Mucosa of descending colon (tissue), 3 donors: ENCODE measurements at regions not wholly inside any gene's neighbourhood (a gene's known extent, or its start where the extent isn't known, plus 50 kb on each side); places are given as distances from the start of the nearest gene placed in this dataset.

Experiments used
- ATAC-seq: fragments of 200-7000 bp; cut with Tn5 transposase; one replicate; pipeline ENCODE4 v1.9.1; 2020; ENCODE audit warnings: mild to moderate bottlenecking, moderate library complexity
- DNase-seq, 3 donors: peaks; one replicate each; pipeline ENCODE4 v3.0.0-alpha.2; 2020
- H3K36me3 ChIP-seq: fragments of 200-600 bp; one replicate; pipeline ENCODE4 v1.8.0; 2021; ENCODE audit warnings: low read depth, mild to moderate bottlenecking
- H3K4me1 ChIP-seq: fragments of 200-600 bp; one replicate; pipeline ENCODE4 v1.8.0; 2021; ENCODE audit warnings: low read depth, mild to moderate bottlenecking
- H3K4me3 ChIP-seq: fragments of 200-600 bp; one replicate; pipeline ENCODE4 v1.8.0; 2021; ENCODE audit warnings: mild to moderate bottlenecking
- H3K9me3 ChIP-seq: fragments of 200-600 bp; one replicate; pipeline ENCODE4 v1.8.0; 2021; ENCODE audit warnings: mild to moderate bottlenecking
- intact Hi-C, 2 donors: fragments of 100-400 bp; cut with DNase I in 1 of 2; cut with micrococcal nuclease in 1 of 2; formaldehyde crosslinking; loops; one replicate each; pipeline versions ENCODE4 v1.11.0 to v1.11.1; 2022; cut with DNase I, micrococcal nuclease
- TF ChIP-seq, protein P1 (sequence below): fragments of 200-600 bp; IDR thresholded peaks from one replicate; pipeline ENCODE4 v1.8.0; 2022; ENCODE audit warnings: antibody characterized with exemption, mild to moderate bottlenecking
- donor health status: DM: no; HTN: no; CAD: no; lungs with moderate emphysema.
- donor health status: DM: no; HTN: no; CAD: no.
- donor health status: DM: no; HTN: yes; CAD: no.

- TF ChIP-seq, protein P1, sequence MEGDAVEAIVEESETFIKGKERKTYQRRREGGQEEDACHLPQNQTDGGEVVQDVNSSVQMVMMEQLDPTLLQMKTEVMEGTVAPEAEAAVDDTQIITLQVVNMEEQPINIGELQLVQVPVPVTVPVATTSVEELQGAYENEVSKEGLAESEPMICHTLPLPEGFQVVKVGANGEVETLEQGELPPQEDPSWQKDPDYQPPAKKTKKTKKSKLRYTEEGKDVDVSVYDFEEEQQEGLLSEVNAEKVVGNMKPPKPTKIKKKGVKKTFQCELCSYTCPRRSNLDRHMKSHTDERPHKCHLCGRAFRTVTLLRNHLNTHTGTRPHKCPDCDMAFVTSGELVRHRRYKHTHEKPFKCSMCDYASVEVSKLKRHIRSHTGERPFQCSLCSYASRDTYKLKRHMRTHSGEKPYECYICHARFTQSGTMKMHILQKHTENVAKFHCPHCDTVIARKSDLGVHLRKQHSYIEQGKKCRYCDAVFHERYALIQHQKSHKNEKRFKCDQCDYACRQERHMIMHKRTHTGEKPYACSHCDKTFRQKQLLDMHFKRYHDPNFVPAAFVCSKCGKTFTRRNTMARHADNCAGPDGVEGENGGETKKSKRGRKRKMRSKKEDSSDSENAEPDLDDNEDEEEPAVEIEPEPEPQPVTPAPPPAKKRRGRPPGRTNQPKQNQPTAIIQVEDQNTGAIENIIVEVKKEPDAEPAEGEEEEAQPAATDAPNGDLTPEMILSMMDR = no peak
- Histone ChIP-seq H3K4me3 (no peak overlapping the region), H3K36me3 (no peaks in the 10 kb centered on the region), H3K9me3 (peaks cover 3% of the 10 kb centered on the region), H3K4me1 (no peaks in the 10 kb centered on the region)
- intact Hi-C loops = no loop called here
- DNase-seq (no peak), ATAC-seq (no peak)
Observed at GRCh38 chr4:38359113-38359512, 304.9 kb upstream of the KLF3 start.

GRCh38 chr4:38360201-38360600 is 303.8 kb upstream of the KLF3 start:
- Histone ChIP-seq H3K36me3 (no peaks in the 10 kb centered on the region), H3K4me3 (no peak overlapping the region), H3K4me1 (no peaks in the 10 kb centered on the region), H3K9me3 (no peaks in the 10 kb centered on the region)
- DNase-seq (no peak), ATAC-seq (no peak)
- intact Hi-C loops = no loop called here
- TF ChIP-seq, protein P1 = no peak

DNA sequence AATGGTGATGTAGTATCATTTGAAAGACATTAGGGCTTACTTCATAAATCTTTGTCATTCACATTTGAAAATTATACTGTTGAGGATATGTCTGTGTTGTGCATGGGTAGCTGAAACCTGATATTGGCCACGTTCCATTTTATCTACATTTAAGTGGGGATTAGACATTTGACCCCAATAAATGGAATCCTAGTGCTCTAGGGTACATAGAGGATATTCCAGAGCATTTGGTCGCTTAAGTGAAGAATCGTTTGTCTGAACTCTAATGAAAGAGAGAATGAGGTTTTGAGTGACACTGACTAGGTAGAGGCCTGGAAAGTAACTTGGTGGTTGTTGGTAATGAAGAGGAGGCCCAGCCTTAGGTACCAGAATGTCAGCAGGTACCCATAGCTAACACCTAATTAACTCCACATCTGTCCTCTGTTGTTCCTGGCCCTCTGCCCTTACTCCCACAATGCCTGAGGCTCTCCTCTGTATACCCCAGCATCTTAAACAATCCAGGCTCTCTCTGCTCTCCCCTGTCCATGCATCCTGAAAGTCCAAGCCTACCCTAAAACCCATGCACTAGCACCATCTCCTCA is 299.5 kb upstream of the KLF3 start:
- Histone ChIP-seq H3K4me3 (no peak overlapping the region), H3K36me3 (no peaks in the 10 kb centered on the region), H3K4me1 (peaks cover 8% of the 10 kb centered on the region), H3K9me3 (no peaks in the 10 kb centered on the region)
- peak; percentile 19 for ATAC-seq
- no peak for DNase-seq
- TF ChIP-seq, protein P1 = no peak
- intact Hi-C loops = no loop called here

GRCh38 chr4:38365261-38365660 is 298.7 kb upstream of the KLF3 start:
- intact Hi-C loops = no loop called here
- Histone ChIP-seq H3K4me1 (peaks cover 8% of the 10 kb centered on the region), H3K9me3 (no peaks in the 10 kb centered on the region), H3K4me3 (no peak overlapping the region), H3K36me3 (no peaks in the 10 kb centered on the region)
- peak; percentile 74 for ATAC-seq
- DNase-seq = no peak
- TF ChIP-seq, protein P1 = no peak

DNA sequence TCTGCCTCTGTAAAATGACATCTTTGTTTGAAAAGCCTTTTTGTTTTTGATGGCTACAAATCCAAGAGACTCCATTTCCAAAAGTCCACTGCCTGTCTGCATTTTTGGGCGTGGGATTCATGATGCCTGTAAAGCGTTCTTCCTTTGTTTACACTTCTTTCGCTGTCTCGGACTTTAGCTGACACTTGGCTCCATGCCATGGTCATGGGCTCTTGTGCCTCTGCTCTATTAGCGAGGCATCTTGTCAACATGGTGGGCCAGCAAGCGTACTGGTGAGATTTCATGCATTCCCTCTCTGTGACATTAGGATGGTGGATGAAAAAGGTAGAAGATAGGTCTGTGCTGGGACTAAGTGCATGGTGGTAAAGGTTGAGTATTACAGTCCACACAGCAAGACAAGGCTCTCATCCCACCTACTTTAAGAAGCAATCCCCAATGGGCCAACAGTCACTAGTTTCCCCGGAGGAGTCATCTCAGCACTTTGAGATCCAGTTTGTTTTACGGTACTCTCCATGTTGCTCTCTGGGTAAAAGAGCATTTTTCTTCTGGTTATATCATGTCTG is 298.2 kb upstream of the KLF3 start:
- ATAC-seq (peak; percentile 41), DNase-seq (peak in 1 of 3 donors; percentile 30)
- Histone ChIP-seq H3K9me3 (no peaks in the 10 kb centered on the region), H3K4me1 (peaks cover 8% of the 10 kb centered on the region), H3K36me3 (no peaks in the 10 kb centered on the region), H3K4me3 (no peak overlapping the region)
- intact Hi-C loops = no loop called here
- TF ChIP-seq, protein P1 = no peak

- TF ChIP-seq, protein P1 = no peak
- DNase-seq (no peak), ATAC-seq (peak; percentile 60)
- Histone ChIP-seq H3K36me3 (no peaks in the 10 kb centered on the region), H3K4me3 (no peak overlapping the region), H3K9me3 (no peaks in the 10 kb centered on the region), H3K4me1 (peaks cover 8% of the 10 kb centered on the region)
- intact Hi-C loops = no loop called here
Observed at GRCh38 chr4:38366456-38366855, 297.5 kb upstream of the KLF3 start.
